KBM-7 (cell line): ENCODE measurements at regions not wholly inside any gene's neighbourhood (a gene's known extent, or its start where the extent isn't known, plus 50 kb on each side); places are given as distances from the start of the nearest gene placed in this dataset.
"Not testable (repeated sequence)": the region's sequence is repeated elsewhere in the genome, so short reads cannot be mapped to it uniquely, and the experiment has no call there.

ENCODE experiments used
- DNase-seq: peaks from one replicate; pipeline ENCODE4 v3.0.0-alpha.2; 2015
- in situ Hi-C: fragments of 300-500 bp; cut with MboI; formaldehyde crosslinking; loops from 2 replicates; pipeline ENCODE4 v1.14.3; 2020; ENCODE audit warnings: low sequenced_read_pairs, low pct_unique_long_range_greater_than_20kb, mixed read lengths

- in situ Hi-C loops, DNase-seq: not testable (repeated sequence)
These were observed 330.7 kb upstream of the PLGLB2 start for GRCh38 chr2:87417147-87417546.

DNA sequence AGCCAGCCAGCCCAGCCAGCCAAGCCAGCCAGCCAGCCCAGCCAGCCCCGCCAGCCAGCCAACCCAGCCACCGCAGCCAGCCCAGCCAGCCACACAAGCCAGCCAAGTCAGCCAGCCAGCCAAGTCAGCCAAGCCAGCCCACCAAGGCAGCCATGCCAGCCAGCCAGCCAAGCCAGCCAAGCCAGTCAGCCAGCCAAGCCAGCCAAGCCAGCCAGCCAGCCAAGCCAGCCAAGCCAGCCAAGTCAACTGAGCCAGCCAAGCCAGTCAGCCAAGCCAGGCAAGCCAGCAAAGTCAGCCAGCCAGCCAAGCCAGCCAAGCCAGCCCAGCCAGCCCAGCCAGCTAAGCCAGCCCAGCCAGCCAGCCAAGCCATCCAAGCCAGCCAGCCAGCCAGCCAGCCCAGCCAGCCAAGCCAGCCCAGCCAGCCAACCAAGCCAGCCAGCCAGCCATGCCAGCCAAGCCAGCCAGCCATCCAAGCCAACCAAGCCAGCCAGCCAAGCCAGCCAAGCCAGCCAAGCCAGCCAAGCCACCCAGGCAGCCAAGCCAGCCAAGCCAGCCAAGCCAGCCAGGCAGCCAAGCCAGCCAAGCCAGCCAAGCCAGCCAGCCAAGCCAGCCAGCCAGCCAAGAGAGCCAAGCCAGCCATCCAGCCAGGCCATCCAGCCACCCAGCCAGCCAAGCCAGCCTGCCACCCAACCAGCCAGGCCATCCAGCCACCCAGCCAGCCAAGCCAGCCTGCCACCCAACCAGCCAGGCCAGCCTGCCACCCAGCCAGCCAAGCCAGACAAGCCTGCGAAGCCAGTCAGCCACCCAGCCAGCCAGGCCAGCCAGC, 329.9 kb upstream of the PLGLB2 start:
- DNase-seq, in situ Hi-C loops: not testable (repeated sequence)

- DNase-seq, in situ Hi-C loops: not testable (repeated sequence)
These were observed 328.8 kb upstream of the PLGLB2 start for GRCh38 chr2:87418823-87419822.

DNA sequence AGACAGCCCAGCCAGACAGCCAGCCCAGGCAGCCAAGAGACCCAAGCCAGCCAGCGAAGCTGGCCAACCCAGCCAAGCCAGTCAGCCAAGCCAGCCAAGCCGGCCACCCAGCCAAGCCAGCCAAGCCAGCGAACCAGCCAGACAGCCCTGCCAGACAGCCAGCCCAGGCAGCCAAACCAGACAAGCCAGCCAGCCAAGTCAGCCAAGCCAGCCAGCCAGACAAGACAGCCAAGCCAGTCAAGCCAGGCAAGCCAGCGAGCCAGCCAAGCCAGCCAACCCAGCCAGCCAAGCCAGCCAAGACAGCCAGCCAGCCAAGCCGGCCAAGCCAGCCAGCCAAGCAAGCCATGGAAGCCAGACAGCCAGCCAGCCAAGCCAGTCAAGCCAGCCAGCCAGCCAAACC, 327.9 kb upstream of the PLGLB2 start:
- in situ Hi-C loops, DNase-seq: not testable (repeated sequence)

DNA sequence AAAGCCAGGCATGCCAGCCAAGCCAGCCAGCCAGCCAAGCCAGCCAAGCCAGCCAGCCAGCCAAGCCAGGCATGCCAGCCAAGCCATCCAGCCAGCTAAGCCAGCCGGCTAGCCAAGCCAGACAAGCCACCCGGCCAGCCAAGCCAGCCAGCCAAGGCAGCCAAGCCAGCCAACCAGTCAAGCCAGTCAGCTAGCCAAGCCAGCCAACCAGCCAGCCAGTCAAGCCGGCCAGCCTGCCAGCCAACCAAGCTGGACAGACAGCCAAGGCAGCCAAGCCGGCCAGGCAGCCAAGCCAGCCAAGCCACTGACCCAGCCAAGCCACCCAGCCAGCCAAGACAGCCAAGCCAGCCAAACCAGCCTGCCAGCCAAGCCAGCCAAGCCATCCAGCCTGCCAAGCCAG, 326.9 kb upstream of the PLGLB2 start:
- in situ Hi-C loops, DNase-seq: not testable (repeated sequence)

DNA sequence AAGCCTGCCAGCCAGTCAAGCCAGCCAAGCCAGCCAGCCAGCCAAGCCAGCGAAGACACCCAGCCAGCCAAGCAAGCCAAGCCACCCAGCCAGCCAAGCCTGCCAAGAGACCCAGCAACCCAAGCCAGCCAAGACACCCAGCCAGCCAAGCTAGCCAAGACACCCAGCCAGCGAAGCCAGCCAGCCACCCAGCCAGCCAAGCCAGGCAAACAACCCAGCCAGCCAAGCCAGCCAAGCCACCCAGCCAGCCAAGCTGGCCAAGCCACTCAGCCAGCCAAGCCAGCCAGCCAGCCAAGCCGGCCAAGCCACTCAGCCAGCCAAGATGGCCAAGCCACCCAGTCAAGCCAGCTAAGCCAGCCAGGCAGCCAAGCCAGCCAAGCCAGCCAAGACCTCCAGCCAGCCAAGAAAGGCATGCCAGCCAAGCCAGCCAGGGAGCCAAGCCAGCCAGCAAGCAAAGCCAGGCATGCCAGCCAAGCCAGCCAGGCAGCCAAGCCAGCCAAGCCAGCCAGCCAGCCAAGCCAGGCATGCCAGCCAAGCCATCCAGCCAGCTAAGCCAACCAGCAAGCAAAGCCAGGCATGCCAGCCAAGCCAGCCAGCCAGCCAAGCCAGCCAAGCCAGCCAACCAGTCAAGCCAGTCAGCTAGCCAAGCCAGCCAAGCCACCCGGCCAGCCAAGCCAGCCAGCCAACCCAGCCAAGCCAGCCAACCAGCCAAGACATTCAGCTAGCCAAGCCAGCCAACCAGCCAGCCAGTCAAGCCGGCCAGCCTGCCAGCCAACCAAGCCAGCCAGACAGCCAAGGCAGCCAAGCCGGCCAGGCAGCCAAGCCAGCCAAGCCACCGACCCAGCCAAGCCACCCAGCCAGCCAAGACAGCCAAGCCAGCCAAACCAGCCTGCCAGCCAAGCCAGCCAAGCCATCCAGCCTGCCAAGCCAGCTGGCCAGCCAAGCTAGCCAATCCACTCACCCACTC, 323.8 kb upstream of the PLGLB2 start:
- DNase-seq, in situ Hi-C loops: not testable (repeated sequence)

GRCh38 chr2:87424763-87425154, 323.1 kb upstream of the PLGLB2 start:
- in situ Hi-C loops, DNase-seq: not testable (repeated sequence)

GRCh38 chr2:87425191-87425590, 322.7 kb upstream of the PLGLB2 start:
- DNase-seq, in situ Hi-C loops: not testable (repeated sequence)

DNA sequence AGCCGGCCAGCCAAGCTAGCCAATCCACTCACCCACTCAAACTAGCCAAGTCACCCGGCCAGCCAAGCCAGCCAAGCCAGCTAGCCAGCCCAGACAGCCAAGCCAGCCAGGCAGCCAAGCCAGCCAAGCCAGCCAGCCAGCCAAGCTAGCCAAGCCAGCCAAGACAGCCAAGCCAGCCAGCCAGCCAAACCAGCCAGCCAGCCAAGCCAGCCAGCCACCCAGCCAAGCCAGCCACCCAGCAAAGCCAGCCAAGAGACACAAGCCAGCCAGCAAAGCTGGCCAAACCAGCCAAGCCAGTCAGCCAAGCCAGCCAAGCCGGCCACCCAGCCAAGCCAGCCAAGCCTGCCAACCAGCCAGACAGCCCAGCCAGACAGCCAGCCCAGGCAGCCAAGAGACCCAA, 322.2 kb upstream of the PLGLB2 start:
- DNase-seq, in situ Hi-C loops: not testable (repeated sequence)

DNA sequence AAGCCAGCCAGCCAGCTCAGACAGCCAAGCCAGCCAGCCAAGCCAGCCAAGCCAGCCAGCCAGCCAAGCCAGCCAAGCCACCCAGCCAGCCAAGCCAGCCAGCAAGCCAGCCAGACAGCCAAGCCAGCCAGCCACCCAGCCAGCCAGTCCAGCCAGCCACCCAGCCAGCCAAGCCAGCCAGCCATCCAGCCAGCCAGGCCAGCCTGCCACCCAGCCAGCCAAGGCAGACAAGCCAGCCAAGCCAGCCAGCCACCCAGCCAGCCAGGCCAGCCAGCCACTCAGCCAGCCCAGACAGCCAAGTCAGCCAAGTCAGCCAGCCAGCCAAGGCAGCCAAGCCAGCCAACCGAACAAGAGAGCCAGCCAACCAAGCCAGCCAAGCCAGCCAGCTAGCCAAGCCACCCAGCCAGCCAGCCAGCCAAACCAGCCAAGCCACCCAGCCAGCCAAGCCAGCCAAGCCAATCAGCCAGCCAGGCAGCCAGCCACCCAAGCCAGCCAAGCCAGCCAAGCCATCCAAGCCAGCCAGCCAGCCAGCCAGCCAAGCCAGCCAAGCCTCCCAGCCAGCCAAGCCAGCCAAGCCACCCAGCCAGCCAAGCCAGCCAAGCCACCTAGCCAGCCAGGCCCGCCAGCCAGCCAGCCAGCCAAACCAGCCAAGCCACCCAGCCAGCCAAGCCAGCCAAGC, 319.3 kb upstream of the PLGLB2 start:
- in situ Hi-C loops, DNase-seq: not testable (repeated sequence)

DNA sequence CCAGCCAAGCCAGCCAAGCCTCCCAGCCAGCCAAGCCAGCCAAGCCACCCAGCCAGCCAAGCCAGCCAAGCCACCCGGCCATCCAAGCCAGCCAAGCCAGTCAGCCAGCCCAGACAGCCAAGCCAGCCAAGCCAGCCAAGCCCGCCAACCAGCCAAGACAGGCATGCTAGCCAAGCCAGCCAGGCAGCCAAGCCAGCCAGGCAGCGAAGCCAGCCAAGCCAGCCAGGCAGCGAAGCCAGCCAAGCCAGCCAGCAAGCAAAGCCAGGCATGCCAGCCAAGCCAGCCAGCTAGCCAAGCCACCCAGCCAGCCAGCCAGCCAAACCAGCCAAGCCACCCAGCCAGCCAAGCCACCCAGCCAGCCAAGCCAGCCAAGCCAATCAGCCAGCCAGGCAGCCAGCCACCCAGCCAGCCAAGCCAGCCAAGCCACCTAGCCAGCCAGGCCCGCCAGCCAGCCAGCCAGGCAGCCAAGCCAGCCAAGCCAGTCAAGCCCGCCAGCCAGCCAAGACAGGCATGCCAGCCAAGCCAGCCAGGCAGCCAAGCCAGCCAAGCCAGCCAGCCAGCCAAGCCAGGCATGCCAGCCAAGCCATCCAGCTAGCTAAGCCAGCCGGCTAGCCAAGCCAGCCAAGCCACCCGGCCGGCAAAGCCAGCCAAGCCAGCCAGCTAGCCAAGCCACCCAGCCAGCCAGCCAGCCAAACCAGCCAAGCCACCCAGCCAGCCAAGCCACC, 318.5 kb upstream of the PLGLB2 start:
- in situ Hi-C loops, DNase-seq: not testable (repeated sequence)

GRCh38 chr2:87429931-87430275, 318.0 kb upstream of the PLGLB2 start:
- in situ Hi-C loops, DNase-seq: not testable (repeated sequence)

- DNase-seq, in situ Hi-C loops: not testable (repeated sequence)
These were observed 316.8 kb upstream of the PLGLB2 start for GRCh38 chr2:87431051-87431450.

DNA sequence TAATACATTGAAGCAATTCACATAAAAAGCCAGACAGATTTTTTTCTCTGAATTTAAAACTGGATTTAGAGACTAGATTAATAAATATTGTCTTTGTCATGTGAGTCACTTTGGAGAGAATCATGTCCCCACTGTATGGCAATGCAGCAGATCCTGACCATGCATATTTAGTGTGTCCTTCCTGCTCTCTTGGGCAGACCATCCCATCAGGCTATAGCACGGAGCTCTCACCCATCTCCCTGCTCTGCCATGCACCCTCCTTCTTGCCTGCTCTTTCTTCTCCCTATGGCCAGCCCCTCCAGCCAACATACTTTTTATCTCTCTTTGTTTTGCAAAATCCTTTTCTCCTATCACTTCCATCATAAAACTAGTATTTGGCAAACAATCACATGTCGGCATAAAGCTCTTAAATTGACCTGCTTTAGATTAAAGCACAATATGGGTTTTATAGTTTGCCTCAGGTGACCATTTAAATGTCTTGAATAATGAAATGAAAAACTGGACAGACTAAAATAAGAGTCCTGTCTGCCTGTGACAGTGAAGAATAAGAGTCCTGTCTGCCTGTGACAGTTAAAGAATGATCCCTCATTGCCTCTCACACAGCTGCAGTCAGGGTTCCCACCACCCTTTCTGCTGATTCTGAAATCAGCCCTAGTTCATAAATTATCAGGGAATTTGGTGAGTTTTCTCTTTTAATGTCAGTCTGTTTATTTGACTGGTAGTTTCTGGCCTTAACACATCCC, 315.0 kb upstream of the PLGLB2 start:
- DNase-seq, in situ Hi-C loops: not testable (repeated sequence)

- DNase-seq, in situ Hi-C loops: not testable (repeated sequence)
These were observed 311.9 kb upstream of the PLGLB2 start for GRCh38 chr2:87436007-87436406.

GRCh38 chr2:87437701-87438260, 310.1 kb upstream of the PLGLB2 start:
- in situ Hi-C loops, DNase-seq: not testable (repeated sequence)
